SK-N-SH treated with all-trans-retinoic acid at 6 μM for 48 hours (cell line): ENCODE measurements at regions not wholly inside any gene's neighbourhood (a gene's known extent, or its start where the extent isn't known, plus 50 kb on each side); places are given as distances from the start of the nearest gene placed in this dataset.

Source experiments
- ATAC-seq: fragments of 200-7000 bp; cut with Tn5 transposase; 3 replicates; pipeline ENCODE4 v1.9.1; 2020; ENCODE audit warnings: mild to moderate bottlenecking, moderate library complexity
- ARNTL ChIP-seq: fragments of 450-650 bp; formaldehyde crosslinking; IDR thresholded peaks from 2 replicates; pipeline ENCODE4 v1.5.0; 2020; ENCODE audit warnings: low read depth, mild to moderate bottlenecking, moderate library complexity, borderline replicate concordance
- BACH2 ChIP-seq: fragments of 250-450 bp; sonication (Bioruptor Pico); IDR thresholded peaks from 2 replicates; pipeline ENCODE4 v1.9.0; 2021; ENCODE audit warnings: mild to moderate bottlenecking, borderline replicate concordance
- CSDC2 ChIP-seq: fragments of 250-450 bp; sonication (Bioruptor Pico); IDR thresholded peaks from 2 replicates; pipeline ENCODE4 v1.5.0; 2020; ENCODE audit warnings: mild to moderate bottlenecking, moderate library complexity
- CSRNP3 ChIP-seq: fragments of 250-450 bp; sonication (Bioruptor Pico); IDR thresholded peaks from 2 replicates; pipeline ENCODE4 v1.5.1; 2021; ENCODE audit warnings: mild to moderate bottlenecking, moderate library complexity
- ESRRG ChIP-seq: fragments of 250-450 bp; sonication (Bioruptor Pico); IDR thresholded peaks from 2 replicates; pipeline ENCODE4 v1.6.1; 2021; ENCODE audit warnings: mild to moderate bottlenecking
- GLIS3 ChIP-seq: fragments of 250-450 bp; sonication (Bioruptor Pico); IDR thresholded peaks from 2 replicates; pipeline ENCODE4 v1.5.0; 2020; ENCODE audit warnings: mild to moderate bottlenecking, moderate library complexity
- ISL1 ChIP-seq: fragments of 250-450 bp; sonication (Bioruptor Pico); IDR thresholded peaks from 2 replicates; pipeline ENCODE4 v2.1.2; 2022; ENCODE audit warnings: mild to moderate bottlenecking, moderate library complexity
- OSR1 ChIP-seq: fragments of 250-450 bp; sonication (Bioruptor Pico); IDR thresholded peaks from 2 replicates; pipeline ENCODE4 v1.8.0; 2022; ENCODE audit warnings: moderate library complexity, mild to moderate bottlenecking, inconsistent platforms
- PPARA ChIP-seq: fragments of 250-450 bp; sonication (Bioruptor Pico); IDR thresholded peaks from 2 replicates; pipeline ENCODE4 v1.5.0; 2020; ENCODE audit warnings: mild to moderate bottlenecking, borderline replicate concordance
- RARB ChIP-seq: fragments of 250-450 bp; sonication (Bioruptor Pico); IDR thresholded peaks from 2 replicates; pipeline ENCODE4 v1.8.0; 2021; ENCODE audit warnings: mild to moderate bottlenecking, moderate library complexity
- SNAI2 ChIP-seq: fragments of 250-450 bp; sonication (Bioruptor Pico); IDR thresholded peaks from 2 replicates; pipeline ENCODE4 v1.5.0; 2020; ENCODE audit warnings: mild to moderate bottlenecking, moderate library complexity
- TCF4 ChIP-seq: fragments of 250-450 bp; sonication (Bioruptor Pico); IDR thresholded peaks from 2 replicates; pipeline ENCODE4 v1.8.0; 2021; ENCODE audit warnings: mild to moderate bottlenecking, moderate library complexity, borderline replicate concordance
- TOX ChIP-seq: fragments of 250-450 bp; sonication (Bioruptor Pico); IDR thresholded peaks from 2 replicates; pipeline ENCODE4 v1.8.0; 2021; ENCODE audit warnings: mild to moderate bottlenecking, moderate library complexity, borderline replicate concordance
- TSHZ2 ChIP-seq: fragments of 250-450 bp; sonication (Bioruptor Pico); IDR thresholded peaks from 2 replicates; pipeline ENCODE4 v1.5.0; 2020; ENCODE audit warnings: mild to moderate bottlenecking, moderate library complexity
- ZC3H10 ChIP-seq: fragments of 250-450 bp; sonication (Bioruptor Pico); IDR thresholded peaks from 2 replicates; pipeline ENCODE4 v1.5.1; 2021; ENCODE audit warnings: mild to moderate bottlenecking, moderate library complexity
- ZFP3 ChIP-seq: fragments of 250-450 bp; sonication (Bioruptor Pico); IDR thresholded peaks from 2 replicates; pipeline ENCODE4 v1.5.0; 2020; ENCODE audit warnings: mild to moderate bottlenecking, moderate library complexity
- ZFP30 ChIP-seq: fragments of 450-650 bp; formaldehyde crosslinking; IDR thresholded peaks from 2 replicates; pipeline ENCODE4 v1.5.0; 2022; ENCODE audit warnings: mild to moderate bottlenecking, moderate library complexity
- ZNF565 ChIP-seq: fragments of 450-650 bp; formaldehyde crosslinking; conservative IDR thresholded peaks from 2 replicates; pipeline ENCODE4 v1.5.0; 2020; ENCODE audit warnings: low read depth, mild to moderate bottlenecking, moderate library complexity
- ZNF70 ChIP-seq: fragments of 450-650 bp; formaldehyde crosslinking; IDR thresholded peaks from 2 replicates; pipeline ENCODE4 v1.5.0; 2020; ENCODE audit warnings: mild to moderate bottlenecking, moderate library complexity
- ZNF8 ChIP-seq: fragments of 450-650 bp; formaldehyde crosslinking; IDR thresholded peaks from 2 replicates; pipeline ENCODE4 v1.5.0; 2020; ENCODE audit warnings: mild to moderate bottlenecking, moderate library complexity
- TF ChIP-seq, protein P1 (sequence below): fragments of 250-450 bp; sonication (Bioruptor Pico); IDR thresholded peaks from 2 replicates; pipeline ENCODE4 v1.8.0; 2021; ENCODE audit warnings: low read depth, mild to moderate bottlenecking, moderate library complexity, borderline replicate concordance
- TF ChIP-seq, protein P2 (sequence below): fragments of 250-450 bp; sonication (Bioruptor Pico); IDR thresholded peaks from 2 replicates; pipeline ENCODE4 v1.8.0; 2020; ENCODE audit warnings: mild to moderate bottlenecking, moderate library complexity, borderline replicate concordance

DNA sequence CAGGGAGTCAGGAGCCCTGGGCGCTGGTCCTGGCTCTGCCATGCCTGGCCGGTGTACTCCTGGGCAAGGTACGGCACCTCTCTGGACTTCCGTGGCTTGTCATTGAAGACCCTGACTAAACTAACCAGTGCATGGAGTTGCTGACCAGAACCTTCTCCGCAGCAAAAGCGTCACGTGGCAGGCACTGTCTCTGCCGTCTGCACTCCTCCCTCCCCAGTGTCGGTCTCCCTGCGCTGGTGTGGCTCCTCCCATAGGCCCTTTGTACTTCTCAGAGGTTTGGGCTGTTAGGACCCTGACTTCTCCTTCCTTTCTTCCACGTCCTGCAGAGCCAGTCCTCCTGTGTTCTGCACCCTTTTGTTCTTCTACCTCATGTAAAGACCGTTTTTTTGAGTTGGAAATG is 100.6 kb upstream of the CREB5 start:
- no peak for ATAC-seq
- no peak for TF ChIP-seq GLIS3 (CRISPR knock-in tag)
- TF ChIP-seq TOX (CRISPR knock-in tag) = no peak
- TF ChIP-seq TSHZ2 (CRISPR knock-in tag) = no peak
- TF ChIP-seq CSRNP3 (CRISPR knock-in tag) = no peak
- no peak for TF ChIP-seq ZNF565 (CRISPR knock-in tag)
- TF ChIP-seq BACH2 (CRISPR knock-in tag) = no peak
- no peak for TF ChIP-seq ZNF70 (CRISPR knock-in tag)
- no peak for TF ChIP-seq ISL1 (CRISPR knock-in tag)
- no peak for TF ChIP-seq SNAI2 (CRISPR knock-in tag)
- no peak for TF ChIP-seq CSDC2 (CRISPR knock-in tag)
- TF ChIP-seq PPARA (CRISPR knock-in tag) = no peak
- no peak for TF ChIP-seq ESRRG
- no peak for TF ChIP-seq OSR1
- TF ChIP-seq ZFP3 (CRISPR knock-in tag) = no peak
- TF ChIP-seq ZNF8 = no peak
- TF ChIP-seq, protein P1, sequence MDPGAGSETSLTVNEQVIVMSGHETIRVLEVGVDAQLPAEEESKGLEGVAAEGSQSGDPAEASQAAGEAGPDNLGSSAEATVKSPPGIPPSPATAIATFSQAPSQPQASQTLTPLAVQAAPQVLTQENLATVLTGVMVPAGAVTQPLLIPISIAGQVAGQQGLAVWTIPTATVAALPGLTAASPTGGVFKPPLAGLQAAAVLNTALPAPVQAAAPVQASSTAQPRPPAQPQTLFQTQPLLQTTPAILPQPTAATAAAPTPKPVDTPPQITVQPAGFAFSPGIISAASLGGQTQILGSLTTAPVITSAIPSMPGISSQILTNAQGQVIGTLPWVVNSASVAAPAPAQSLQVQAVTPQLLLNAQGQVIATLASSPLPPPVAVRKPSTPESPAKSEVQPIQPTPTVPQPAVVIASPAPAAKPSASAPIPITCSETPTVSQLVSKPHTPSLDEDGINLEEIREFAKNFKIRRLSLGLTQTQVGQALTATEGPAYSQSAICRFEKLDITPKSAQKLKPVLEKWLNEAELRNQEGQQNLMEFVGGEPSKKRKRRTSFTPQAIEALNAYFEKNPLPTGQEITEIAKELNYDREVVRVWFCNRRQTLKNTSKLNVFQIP (CRISPR knock-in tag) = no peak

DNA sequence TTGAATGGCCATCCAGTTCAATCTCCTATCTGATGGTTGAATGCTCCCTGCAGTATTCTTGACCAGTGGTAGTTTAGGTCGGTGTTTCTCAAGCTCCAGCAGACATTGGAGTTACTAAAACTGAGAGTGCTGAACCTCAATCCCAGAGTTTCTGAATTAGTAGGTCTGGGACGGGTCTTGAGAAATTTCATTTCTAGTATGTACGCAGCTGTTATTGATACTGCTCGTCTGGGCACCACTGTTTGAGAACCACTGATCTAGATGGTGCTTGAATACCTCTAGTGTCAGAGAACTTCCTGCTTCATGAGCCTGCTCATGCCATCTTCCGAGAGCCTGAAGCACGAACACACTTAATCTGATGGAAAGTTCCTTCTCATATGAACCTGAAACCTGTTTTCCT is 99.4 kb upstream of the CREB5 start:
- no peak for ATAC-seq
- TF ChIP-seq OSR1 (no peak), PPARA (CRISPR knock-in tag) (no peak), ZFP3 (CRISPR knock-in tag) (no peak), CSDC2 (CRISPR knock-in tag) (no peak), TSHZ2 (CRISPR knock-in tag) (no peak), ZNF70 (CRISPR knock-in tag) (no peak), ZFP30 (no peak), ISL1 (CRISPR knock-in tag) (no peak), TCF4 (CRISPR knock-in tag) (no peak), ARNTL (CRISPR knock-in tag) (no peak), ESRRG (no peak), ZNF565 (CRISPR knock-in tag) (no peak)
- TF ChIP-seq, protein P1 (CRISPR knock-in tag) = no peak

DNA sequence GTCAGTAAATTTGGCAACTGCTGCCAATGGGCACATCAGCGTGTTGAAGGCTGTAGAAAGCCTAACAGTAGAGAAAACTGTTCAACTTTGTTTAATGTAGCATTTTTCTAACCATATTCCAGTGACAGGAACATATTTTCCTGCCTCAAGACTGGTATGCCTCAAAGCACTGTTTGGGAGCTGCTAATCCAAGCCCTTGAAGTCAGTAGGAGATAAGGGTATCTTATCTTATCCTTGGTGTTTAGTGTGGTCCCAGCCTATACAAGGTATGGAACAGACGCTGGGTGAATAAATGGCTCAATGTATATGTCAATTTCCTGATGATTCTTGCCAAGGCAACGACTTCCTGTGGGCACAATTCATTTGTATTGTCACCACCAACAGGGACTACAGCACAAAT is 97.5 kb upstream of the CREB5 start:
- no peak for ATAC-seq
- TF ChIP-seq, protein P2, sequence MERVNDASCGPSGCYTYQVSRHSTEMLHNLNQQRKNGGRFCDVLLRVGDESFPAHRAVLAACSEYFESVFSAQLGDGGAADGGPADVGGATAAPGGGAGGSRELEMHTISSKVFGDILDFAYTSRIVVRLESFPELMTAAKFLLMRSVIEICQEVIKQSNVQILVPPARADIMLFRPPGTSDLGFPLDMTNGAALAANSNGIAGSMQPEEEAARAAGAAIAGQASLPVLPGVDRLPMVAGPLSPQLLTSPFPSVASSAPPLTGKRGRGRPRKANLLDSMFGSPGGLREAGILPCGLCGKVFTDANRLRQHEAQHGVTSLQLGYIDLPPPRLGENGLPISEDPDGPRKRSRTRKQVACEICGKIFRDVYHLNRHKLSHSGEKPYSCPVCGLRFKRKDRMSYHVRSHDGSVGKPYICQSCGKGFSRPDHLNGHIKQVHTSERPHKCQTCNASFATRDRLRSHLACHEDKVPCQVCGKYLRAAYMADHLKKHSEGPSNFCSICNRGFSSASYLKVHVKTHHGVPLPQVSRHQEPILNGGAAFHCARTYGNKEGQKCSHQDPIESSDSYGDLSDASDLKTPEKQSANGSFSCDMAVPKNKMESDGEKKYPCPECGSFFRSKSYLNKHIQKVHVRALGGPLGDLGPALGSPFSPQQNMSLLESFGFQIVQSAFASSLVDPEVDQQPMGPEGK (CRISPR knock-in tag) = no peak
- TF ChIP-seq ISL1 (CRISPR knock-in tag) = no peak
- TF ChIP-seq TOX (CRISPR knock-in tag) = no peak
- no peak for TF ChIP-seq RARB (CRISPR knock-in tag)
- TF ChIP-seq, protein P1 (CRISPR knock-in tag) = no peak
- TF ChIP-seq ZNF565 (CRISPR knock-in tag) = no peak
- no peak for TF ChIP-seq ZFP3 (CRISPR knock-in tag)
- TF ChIP-seq PPARA (CRISPR knock-in tag) = no peak
- TF ChIP-seq ZC3H10 (CRISPR knock-in tag) = no peak
- TF ChIP-seq OSR1 = no peak
- no peak for TF ChIP-seq ARNTL (CRISPR knock-in tag)
